ENCODE measurements at regions not wholly inside any gene's neighbourhood (a gene's known extent, or its start where the extent isn't known, plus 50 kb on each side); places are given as distances from the start of the nearest gene placed in this dataset.

- no peak for TF ChIP-seq REST (IDR thresholded peaks at IDR 0.05; ENCODE audit: low read depth)
- no peak for TF ChIP-seq FOXM1 (IDR thresholded peaks at IDR 0.05; ENCODE audit: borderline replicate concordance, low read depth)
These were observed 205.1 kb upstream of the TBX3 start for GRCh38 chr12:114888928-114889584.
